GM21367 (cell line): ENCODE measurements at regions not wholly inside any gene's neighbourhood (a gene's known extent, or its start where the extent isn't known, plus 50 kb on each side); places are given as distances from the start of the nearest gene placed in this dataset.
A peak's percentile ranks its signal among the peaks of the same experiment; 100 is the strongest.
"Not testable (repeated sequence)": the region's sequence is repeated elsewhere in the genome, so short reads cannot be mapped to it uniquely, and the experiment has no call there.

ENCODE experiments used
- ATAC-seq: cut with Tn5 transposase; IDR thresholded peaks from one replicate; pipeline ENCODE4 v1.9.1; 2021; ENCODE audit not compliant: unreplicated experiment

GRCh38 chr6:169145496-169145895 lies 108.2 kb downstream of the THBS2 start:
- ATAC-seq, result no peak

GRCh38 chr6:169144356-169144755 lies 109.3 kb downstream of the THBS2 start:
- no peak for ATAC-seq

- ATAC-seq, result no peak
Measured at GRCh38 chr6:169142538-169142844, 111.2 kb downstream of the THBS2 start.

- ATAC-seq, result no peak
Measured at GRCh38 chr6:169141671-169142537, 111.7 kb downstream of the THBS2 start.

- ATAC-seq, result no peak
Measured at GRCh38 chr6:169140986-169141495, 112.6 kb downstream of the THBS2 start.

GRCh38 chr6:169139179-169139971 lies 114.3 kb downstream of the THBS2 start:
- no peak for ATAC-seq

- no peak for ATAC-seq
Measured at GRCh38 chr6:169132352-169132940, 121.2 kb downstream of the THBS2 start.

GRCh38 chr6:169131390-169131789 lies 122.3 kb downstream of the THBS2 start:
- no peak for ATAC-seq

GRCh38 chr6:169130113-169130512 lies 123.5 kb downstream of the THBS2 start:
- ATAC-seq, result no peak

GRCh38 chr6:169121013-169121412 lies 132.6 kb downstream of the THBS2 start:
- ATAC-seq, result no peak

- ATAC-seq, result no peak
Measured at GRCh38 chr6:169119669-169120068, 134.0 kb downstream of the THBS2 start.

- no peak for ATAC-seq
Measured at GRCh38 chr6:169118346-169118830, 135.3 kb downstream of the THBS2 start.

- ATAC-seq, result no peak
Measured at GRCh38 chr6:169117663-169118062, 136.0 kb downstream of the THBS2 start.

GRCh38 chr6:169115632-169116031 lies 138.0 kb downstream of the THBS2 start:
- no peak for ATAC-seq

GRCh38 chr6:169114632-169115031 lies 139.0 kb downstream of the THBS2 start:
- not testable (repeated sequence) for ATAC-seq

GRCh38 chr6:169112483-169113320 lies 140.9 kb downstream of the THBS2 start:
- ATAC-seq, result peak; percentile 85

- ATAC-seq, result no peak
Measured at GRCh38 chr6:169111203-169111602, 142.4 kb downstream of the THBS2 start.

- no peak for ATAC-seq
Measured at GRCh38 chr6:169109411-169110220, 144.0 kb downstream of the THBS2 start.

GRCh38 chr6:169108753-169109152 lies 144.9 kb downstream of the THBS2 start:
- ATAC-seq, result no peak

GRCh38 chr6:169106176-169106575 lies 147.5 kb downstream of the THBS2 start:
- no peak for ATAC-seq
